B cell (primary cell): ENCODE measurements at regions not wholly inside any gene's neighbourhood (a gene's known extent, or its start where the extent isn't known, plus 50 kb on each side); places are given as distances from the start of the nearest gene placed in this dataset.

Source experiments
- ATAC-seq: fragments of 200-7000 bp; cut with Tn5 transposase; one replicate; pipeline ENCODE4 v1.10.0; 2021; ENCODE audit warnings: low read depth, mild to moderate bottlenecking, moderate number of reproducible peaks, moderate library complexity
- CTCF ChIA-PET: fragments of 350-600 bp; sonication (Branson Sonifier 250); formaldehyde crosslinking; loops from one replicate; lab custom pipeline; 2021; ENCODE audit warnings: antibody characterized with exemption, inconsistent platforms; lab: Charles Lee
- POLR2A ChIA-PET: fragments of 350-600 bp; sonication (Branson Sonifier 250); formaldehyde crosslinking; loops from one replicate; lab custom pipeline; 2021; ENCODE audit warnings: antibody characterized with exemption; lab: Charles Lee
- DNase-seq: peaks from one replicate; pipeline ENCODE4 v3.0.0; 2013
- H2AFZ ChIP-seq: 2 replicates; pipeline ENCODE4 v1.6.1; 2012; ENCODE audit warnings: mild to moderate bottlenecking, low read depth, low read length; ENCODE audit not compliant: insufficient read depth, poor library complexity, severe bottlenecking
- H3K27ac ChIP-seq, 2 donors: 1 replicate in 1 of 2; 2 replicates in 1 of 2; pipeline ENCODE4 v1.5.1; 2012 to 2013; ENCODE audit warnings: low read length in 2 of 2, mild to moderate bottlenecking in 2 of 2, moderate library complexity in 1 of 2
- H3K27me3 ChIP-seq, 4 experiments: fragments of 200-600 bp in 1 of 4; sonication (generic) in 1 of 4; replicated peaks in 1 of 4; 1 replicate in 2 of 4; 2 replicates in 2 of 4; pipeline versions ENCODE4 v1.6.1 to v1.7.0; 2013 to 2016; ENCODE audit warnings: low read length in 3 of 4, mild to moderate bottlenecking in 2 of 4, mixed read lengths in 1 of 4, moderate library complexity in 1 of 4; ENCODE audit not compliant: insufficient read depth in 4 of 4, control insufficient read depth in 3 of 4; ENCODE audit errors: control extremely low read depth in 1 of 4
- H3K36me3 ChIP-seq, 2 experiments: replicated peaks in 1 of 2; 1 replicate in 1 of 2; 2 replicates in 1 of 2; pipeline versions ENCODE4 v1.6.1 to v1.7.1; 2013; ENCODE audit warnings: low read length in 1 of 2; ENCODE audit not compliant: insufficient read depth in 2 of 2, control insufficient read depth in 1 of 2; ENCODE audit errors: control extremely low read depth in 1 of 2, extremely low read depth in 1 of 2
- H3K4me1 ChIP-seq, 2 donors: fragments of 200-600 bp in 1 of 2; sonication (generic) in 1 of 2; 1 replicate in 1 of 2; 2 replicates in 1 of 2; pipeline versions ENCODE4 v1.5.1 to v1.6.1; 2013 to 2017; ENCODE audit warnings: low read length in 2 of 2; ENCODE audit not compliant: control insufficient read depth in 2 of 2, insufficient read depth in 2 of 2
- H3K4me2 ChIP-seq: replicated peaks from 2 replicates; pipeline ENCODE3; 2012; ENCODE audit warnings: mild to moderate bottlenecking, low read depth, low read length; ENCODE audit not compliant: poor library complexity, severe bottlenecking
- H3K4me3 ChIP-seq, 5 experiments: fragments of 200-600 bp in 1 of 5; sonication (generic) in 1 of 5; 1 replicate in 3 of 5; 2 replicates in 2 of 5; pipeline versions ENCODE4 v1.5.1 to v1.7.0; 2011 to 2016; ENCODE audit warnings: low read length in 4 of 5, mild to moderate bottlenecking in 4 of 5, low read depth in 2 of 5, control low read depth in 1 of 5, moderate library complexity in 1 of 5; ENCODE audit not compliant: insufficient read depth in 1 of 5; ENCODE audit errors: control extremely low read depth in 1 of 5, extremely low read depth in 1 of 5
- H3K79me2 ChIP-seq: fragments of 200-600 bp; sonication (generic); one replicate; pipeline ENCODE4 v1.6.0; 2016; ENCODE audit warnings: low read length; ENCODE audit not compliant: control insufficient read depth, insufficient read depth
- H3K9ac ChIP-seq: fragments of 200-600 bp; sonication (generic); 2 replicates; pipeline ENCODE4 v1.6.1; 2017; ENCODE audit warnings: mild to moderate bottlenecking, low read length, moderate library complexity
- H3K9me3 ChIP-seq, 3 donors: one replicate each; pipeline versions ENCODE4 v1.6.1 to v1.7.1; 2013; ENCODE audit warnings: low read length in 2 of 3; ENCODE audit not compliant: control insufficient read depth in 2 of 3, insufficient read depth in 1 of 3; ENCODE audit errors: control extremely low read depth in 1 of 3
- H4K20me1 ChIP-seq: 2 replicates; pipeline ENCODE4 v1.6.0; 2012; ENCODE audit warnings: mild to moderate bottlenecking, low read length; ENCODE audit not compliant: insufficient read depth, control insufficient read depth, poor library complexity, severe bottlenecking
- H3K27ac Mint-ChIP-seq: one replicate; pipeline ENCODE4 v1.8.0; 2021; ENCODE audit warnings: mixed read lengths
- H3K27me3 Mint-ChIP-seq: one replicate; pipeline ENCODE4 v1.8.0; 2021; ENCODE audit warnings: mixed read lengths
- H3K4me1 Mint-ChIP-seq: one replicate; pipeline ENCODE4 v1.8.0; 2021; ENCODE audit warnings: mixed read lengths
- H3K4me3 Mint-ChIP-seq: one replicate; pipeline ENCODE4 v1.8.0; 2021; ENCODE audit warnings: mixed read lengths
- H3K9me3 Mint-ChIP-seq: one replicate; pipeline ENCODE4 v1.8.0; 2022; ENCODE audit warnings: mixed read lengths; ENCODE audit not compliant: insufficient read depth
- EZH2 ChIP-seq: IDR thresholded peaks from 2 replicates; pipeline ENCODE4 v1.6.1; 2012; ENCODE audit warnings: borderline replicate concordance, low read depth, mild to moderate bottlenecking, moderate library complexity, low read length; ENCODE audit not compliant: insufficient read depth, poor library complexity, severe bottlenecking
- WGBS: methylation state at CpG from one replicate; pipeline ENCODE4 v1.1.5; 2013; ENCODE audit warnings: missing lambda C conversion rate; ENCODE audit not compliant: insufficient coverage; 5-methylcytosine and 5-hydroxymethylcytosine counted together
- intact Hi-C: fragments of 100-400 bp; cut with micrococcal nuclease; formaldehyde crosslinking; loops from one replicate; pipeline ENCODE4 v1.10.0; 2022
- TF ChIP-seq, protein P1 (sequence below): fragments of 200-600 bp; IDR thresholded peaks from one replicate; pipeline ENCODE4 v1.8.0; 2022; ENCODE audit warnings: antibody characterized with exemption, mild to moderate bottlenecking

DNA sequence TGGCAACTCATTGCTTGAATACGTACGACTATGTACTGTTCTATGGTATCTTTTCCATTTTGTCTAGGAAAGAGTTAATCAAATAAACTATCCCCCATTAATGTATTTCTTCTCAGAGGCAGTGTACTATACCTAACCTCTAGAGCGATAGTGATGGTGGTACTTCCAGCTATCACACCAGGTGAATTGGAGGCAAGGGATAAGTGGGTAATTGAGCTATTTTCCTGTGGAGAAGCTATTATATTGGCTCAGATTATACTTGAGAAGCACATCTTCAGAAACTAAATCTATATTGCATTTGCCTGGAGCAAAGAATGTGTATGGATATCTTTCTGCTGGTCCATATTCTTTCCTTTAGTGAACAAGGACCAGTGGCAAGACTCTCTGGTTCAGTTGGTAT lies 430.7 kb upstream of the KHDRBS2 start:
- intact Hi-C loops: no loop called here
- DNase-seq: no peak
- no CpG with 5 or more reads among the region's 3 CpGs for WGBS
- ChIA-PET CTCF (no interaction called here), POLR2A (no interaction called here)
- Mint-ChIP-seq H3K4me3 (no peak overlapping the region), H3K27ac (no peak overlapping the region), H3K4me1 (no peaks in the 10 kb centered on the region), H3K27me3 (no peaks in the 10 kb centered on the region), H3K9me3 (no peaks in the 10 kb centered on the region)
- ATAC-seq: no peak
- Histone ChIP-seq H3K4me1 (no peaks in the 10 kb centered on the region), H3K27me3 (no peaks in the 10 kb centered on the region), H2AFZ (no peak overlapping the region), H3K27ac (no peak overlapping the region), H3K9me3 (no peaks in the 10 kb centered on the region), H4K20me1 (no peaks in the 10 kb centered on the region), H3K4me3 (no peak overlapping the region), H3K36me3 (no peaks in the 10 kb centered on the region), H3K9ac (no peak overlapping the region), H3K4me2 (no peak overlapping the region), H3K79me2 (no peaks in the 10 kb centered on the region)
- no peak for TF ChIP-seq EZH2
- TF ChIP-seq, protein P1, sequence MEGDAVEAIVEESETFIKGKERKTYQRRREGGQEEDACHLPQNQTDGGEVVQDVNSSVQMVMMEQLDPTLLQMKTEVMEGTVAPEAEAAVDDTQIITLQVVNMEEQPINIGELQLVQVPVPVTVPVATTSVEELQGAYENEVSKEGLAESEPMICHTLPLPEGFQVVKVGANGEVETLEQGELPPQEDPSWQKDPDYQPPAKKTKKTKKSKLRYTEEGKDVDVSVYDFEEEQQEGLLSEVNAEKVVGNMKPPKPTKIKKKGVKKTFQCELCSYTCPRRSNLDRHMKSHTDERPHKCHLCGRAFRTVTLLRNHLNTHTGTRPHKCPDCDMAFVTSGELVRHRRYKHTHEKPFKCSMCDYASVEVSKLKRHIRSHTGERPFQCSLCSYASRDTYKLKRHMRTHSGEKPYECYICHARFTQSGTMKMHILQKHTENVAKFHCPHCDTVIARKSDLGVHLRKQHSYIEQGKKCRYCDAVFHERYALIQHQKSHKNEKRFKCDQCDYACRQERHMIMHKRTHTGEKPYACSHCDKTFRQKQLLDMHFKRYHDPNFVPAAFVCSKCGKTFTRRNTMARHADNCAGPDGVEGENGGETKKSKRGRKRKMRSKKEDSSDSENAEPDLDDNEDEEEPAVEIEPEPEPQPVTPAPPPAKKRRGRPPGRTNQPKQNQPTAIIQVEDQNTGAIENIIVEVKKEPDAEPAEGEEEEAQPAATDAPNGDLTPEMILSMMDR: no peak

- Histone ChIP-seq H3K36me3 (no peaks in the 10 kb centered on the region), H3K4me3 (no peak overlapping the region), H3K27me3 (no peaks in the 10 kb centered on the region), H3K79me2 (no peaks in the 10 kb centered on the region), H2AFZ (no peak overlapping the region), H3K9ac (no peak overlapping the region), H3K27ac (no peak overlapping the region), H4K20me1 (no peaks in the 10 kb centered on the region), H3K4me1 (no peaks in the 10 kb centered on the region), H3K4me2 (no peak overlapping the region), H3K9me3 (peaks cover 0 to 4% (median 0%) of the 10 kb centered on the region in 3 donors)
- intact Hi-C loops: no loop called here
- ATAC-seq (no peak), DNase-seq (no peak)
- Mint-ChIP-seq H3K4me1 (no peaks in the 10 kb centered on the region), H3K27ac (no peak overlapping the region), H3K4me3 (no peak overlapping the region), H3K9me3 (no peaks in the 10 kb centered on the region), H3K27me3 (no peaks in the 10 kb centered on the region)
- ChIA-PET POLR2A (no interaction called here), CTCF (no interaction called here)
- no peak for TF ChIP-seq EZH2
- TF ChIP-seq, protein P1: no peak
Observed at GRCh38 chr6:62714112-62714511, 428.1 kb upstream of the KHDRBS2 start.
